Astrocyte (in vitro differentiated cells and primary cell): ENCODE measurements at regions not wholly inside any gene's neighbourhood (a gene's known extent, or its start where the extent isn't known, plus 50 kb on each side); places are given as distances from the start of the nearest gene placed in this dataset.
A peak's percentile ranks its signal among the peaks of the same experiment; 100 is the strongest.

Source experiments
- DNase-seq: peaks from one replicate; pipeline ENCODE4 v3.0.0-alpha.2; 2010; ENCODE audit warnings: low read depth
- FAIRE-seq: peaks from 2 replicates; lab custom pipeline; 2011; peaks lifted over from hg19 to GRCh38; lab: Jason Lieb, UNC
- H2AFZ ChIP-seq: 2 replicates; pipeline ENCODE4 v1.6.0; 2012; ENCODE audit warnings: low read depth, low read length, inconsistent platforms
- H3K27ac ChIP-seq: 2 replicates; pipeline ENCODE4 v1.5.1; 2011; ENCODE audit warnings: low read depth, low read length, inconsistent platforms
- H3K27me3 ChIP-seq: 2 replicates; pipeline ENCODE4 v1.6.0; 2011; ENCODE audit warnings: low read length, inconsistent platforms; ENCODE audit not compliant: insufficient read depth
- H3K36me3 ChIP-seq: 2 replicates; pipeline ENCODE4 v1.5.1; 2011; ENCODE audit warnings: low read length, inconsistent platforms; ENCODE audit not compliant: insufficient read depth
- H3K4me1 ChIP-seq: 2 replicates; pipeline ENCODE4 v1.5.1; 2011; ENCODE audit warnings: low read length, inconsistent platforms; ENCODE audit not compliant: insufficient read depth
- H3K4me2 ChIP-seq: 2 replicates; pipeline ENCODE4 v1.6.0; 2012; ENCODE audit warnings: low read length, inconsistent platforms
- H3K4me3 ChIP-seq: 2 replicates; pipeline ENCODE4 v1.5.1; 2011; ENCODE audit warnings: low read depth, mild to moderate bottlenecking, low read length, inconsistent platforms; ENCODE audit not compliant: insufficient read depth
- H3K79me2 ChIP-seq: 2 replicates; pipeline ENCODE4 v1.6.0; 2012; ENCODE audit warnings: mild to moderate bottlenecking, low read length, inconsistent platforms; ENCODE audit not compliant: insufficient read depth
- H3K9ac ChIP-seq: 2 replicates; pipeline ENCODE4 v1.6.0; 2012; ENCODE audit warnings: mild to moderate bottlenecking, low read length, inconsistent platforms
- H3K9me3 ChIP-seq: 2 replicates; pipeline ENCODE4 v1.5.1; 2012; ENCODE audit warnings: low read depth, mild to moderate bottlenecking, low read length, inconsistent platforms; ENCODE audit not compliant: insufficient read depth
- H4K20me1 ChIP-seq: 2 replicates; pipeline ENCODE4 v1.6.0; 2012; ENCODE audit warnings: low read length, inconsistent platforms; ENCODE audit not compliant: insufficient read depth
- H3K27ac Mint-ChIP-seq: one replicate; pipeline ENCODE4 v1.8.0; 2021; ENCODE audit warnings: mild to moderate bottlenecking, mixed read lengths; ENCODE audit not compliant: unreplicated experiment
- H3K27me3 Mint-ChIP-seq: one replicate; pipeline ENCODE4 v1.8.0; 2021; ENCODE audit warnings: low read depth, mixed read lengths; ENCODE audit not compliant: unreplicated experiment
- H3K36me3 Mint-ChIP-seq: one replicate; pipeline ENCODE4 v1.8.0; 2021; ENCODE audit warnings: low read depth, mixed read lengths; ENCODE audit not compliant: unreplicated experiment
- H3K4me1 Mint-ChIP-seq: one replicate; pipeline ENCODE4 v1.8.0; 2021; ENCODE audit warnings: low read depth, mixed read lengths; ENCODE audit not compliant: unreplicated experiment
- H3K4me3 Mint-ChIP-seq: one replicate; pipeline ENCODE4 v1.8.0; 2021; ENCODE audit warnings: mild to moderate bottlenecking, moderate library complexity, mixed read lengths; ENCODE audit not compliant: unreplicated experiment
- H3K9me3 Mint-ChIP-seq: one replicate; pipeline ENCODE4 v1.8.0; 2021; ENCODE audit warnings: mild to moderate bottlenecking, mixed read lengths; ENCODE audit not compliant: unreplicated experiment
- CTCF ChIP-seq: IDR thresholded peaks from 2 replicates; pipeline ENCODE4 v1.5.1; 2011; ENCODE audit warnings: low read depth, mild to moderate bottlenecking, inconsistent platforms, low read length, moderate library complexity; ENCODE audit not compliant: insufficient read depth
- EZH2 ChIP-seq: IDR thresholded peaks from 2 replicates; pipeline ENCODE4 v1.6.1; 2012; ENCODE audit warnings: mild to moderate bottlenecking, low read length, inconsistent platforms; ENCODE audit not compliant: insufficient read depth

GRCh38 chr20:50247196-50248094, 56.8 kb downstream of the CEBPB start:
- no peaks in the 10 kb centered on the region for H4K20me1 ChIP-seq
- no peak for DNase-seq
- Mint-ChIP-seq H3K4me1 (peaks cover 9% of the 10 kb centered on the region), H3K4me3 (no peak overlapping the region), H3K9me3 (no peaks in the 10 kb centered on the region), H3K27me3 (peaks cover 27% of the 10 kb centered on the region), H3K27ac (peak overlapping the region; percentile 10), H3K36me3 (no peaks in the 10 kb centered on the region)
- peaks cover 30% of the 10 kb centered on the region for H3K4me1 ChIP-seq
- no peak overlapping the region for H3K27ac ChIP-seq
- no peaks in the 10 kb centered on the region for H3K9me3 ChIP-seq
- H3K27me3 ChIP-seq: no peaks in the 10 kb centered on the region
- no peaks in the 10 kb centered on the region for H3K36me3 ChIP-seq
- H3K79me2 ChIP-seq: no peaks in the 10 kb centered on the region
- no peak overlapping the region for H3K9ac ChIP-seq
- H2AFZ ChIP-seq: no peak overlapping the region
- H3K4me2 ChIP-seq: no peak overlapping the region
- no peak for TF ChIP-seq EZH2
- no peak for TF ChIP-seq CTCF
- H3K4me3 ChIP-seq: no peak overlapping the region
- FAIRE-seq: no peak

- H3K27me3 ChIP-seq: no peaks in the 10 kb centered on the region
Measured at GRCh38 chr20:50248104-50248641, 57.5 kb downstream of the CEBPB start.

GRCh38 chr20:50249447-50250388, 59.1 kb downstream of the CEBPB start:
- Histone ChIP-seq H3K4me1 (peaks cover 17% of the 10 kb centered on the region), H3K4me3 (no peak overlapping the region), H3K36me3 (no peaks in the 10 kb centered on the region), H3K79me2 (no peaks in the 10 kb centered on the region), H3K27me3 (no peaks in the 10 kb centered on the region), H3K27ac (no peak overlapping the region), H2AFZ (no peak overlapping the region), H3K4me2 (no peak overlapping the region), H3K9ac (no peak overlapping the region), H3K9me3 (no peaks in the 10 kb centered on the region), H4K20me1 (no peaks in the 10 kb centered on the region)
- Mint-ChIP-seq H3K9me3 (no peaks in the 10 kb centered on the region), H3K36me3 (no peaks in the 10 kb centered on the region), H3K27ac (no peak overlapping the region), H3K4me1 (peaks cover 9% of the 10 kb centered on the region), H3K27me3 (peaks cover 21% of the 10 kb centered on the region), H3K4me3 (no peak overlapping the region)
- no peak for FAIRE-seq
- DNase-seq: no peak
- TF ChIP-seq EZH2: no peak
- TF ChIP-seq CTCF: no peak

More at GRCh38 chr20:50248104-50248641, 57.5 kb downstream of the CEBPB start:
- H3K4me3 ChIP-seq: no peak overlapping the region
- no peaks in the 10 kb centered on the region for H3K36me3 ChIP-seq
- peak overlapping the region; percentile 12 for H2AFZ ChIP-seq
- no peaks in the 10 kb centered on the region for H3K9me3 ChIP-seq
- no peak for TF ChIP-seq EZH2
- H3K4me1 ChIP-seq: peaks cover 24% of the 10 kb centered on the region
- no peaks in the 10 kb centered on the region for H3K79me2 ChIP-seq
- Mint-ChIP-seq H3K36me3 (no peaks in the 10 kb centered on the region), H3K27ac (no peak overlapping the region), H3K9me3 (no peaks in the 10 kb centered on the region), H3K27me3 (peaks cover 27% of the 10 kb centered on the region), H3K4me1 (peaks cover 9% of the 10 kb centered on the region), H3K4me3 (no peak overlapping the region)
- H3K27ac ChIP-seq: no peak overlapping the region
- no peak overlapping the region for H3K9ac ChIP-seq
- no peak overlapping the region for H3K4me2 ChIP-seq
- FAIRE-seq (no peak), DNase-seq (peak; percentile 72)
- no peaks in the 10 kb centered on the region for H4K20me1 ChIP-seq
